Renal cortical epithelial cell (primary cell): ENCODE measurements at regions not wholly inside any gene's neighbourhood (a gene's known extent, or its start where the extent isn't known, plus 50 kb on each side); places are given as distances from the start of the nearest gene placed in this dataset.
"Not testable (repeated sequence)": the region's sequence is repeated elsewhere in the genome, so short reads cannot be mapped to it uniquely, and the experiment has no call there.

Experiments
- DNase-seq: peaks from one replicate; pipeline ENCODE4 v3.0.0-alpha.2; 2011; ENCODE audit warnings: low read depth

GRCh38 chr6:26720663-26721218 is 61.2 kb upstream of the ZNF322 start:
- DNase-seq, result not testable (repeated sequence)

GRCh38 chr6:26730019-26730766 is 70.6 kb upstream of the ZNF322 start:
- DNase-seq, result not testable (repeated sequence)

GRCh38 chr6:26734776-26735472 is 75.4 kb upstream of the ZNF322 start:
- DNase-seq, result not testable (repeated sequence)

GRCh38 chr6:26739811-26740210 is 80.3 kb upstream of the ZNF322 start:
- DNase-seq, result no peak

GRCh38 chr6:26743157-26743821 is 83.7 kb upstream of the ZNF322 start:
- DNase-seq, result no peak

GRCh38 chr6:26743941-26744699 is 84.6 kb upstream of the ZNF322 start:
- no peak for DNase-seq

- DNase-seq, result not testable (repeated sequence)
These were observed 85.3 kb upstream of the ZNF322 start for GRCh38 chr6:26744837-26745282.

GRCh38 chr6:26745964-26746363 is 86.4 kb upstream of the ZNF322 start:
- not testable (repeated sequence) for DNase-seq

GRCh38 chr6:26749126-26749758 is 89.7 kb upstream of the ZNF322 start:
- DNase-seq, result not testable (repeated sequence)

GRCh38 chr6:26749759-26750126 is 90.2 kb upstream of the ZNF322 start:
- not testable (repeated sequence) for DNase-seq

GRCh38 chr6:26754212-26754611 is 94.7 kb upstream of the ZNF322 start:
- DNase-seq, result no peak

- DNase-seq, result not testable (repeated sequence)
These were observed 95.3 kb upstream of the ZNF322 start for GRCh38 chr6:26754801-26755200.

- not testable (repeated sequence) for DNase-seq
These were observed 96.7 kb upstream of the ZNF322 start for GRCh38 chr6:26756067-26756805.

GRCh38 chr6:26766203-26766902 is 106.8 kb upstream of the ZNF322 start:
- DNase-seq, result not testable (repeated sequence)

GRCh38 chr6:26770941-26771666 is 111.6 kb upstream of the ZNF322 start:
- not testable (repeated sequence) for DNase-seq

- DNase-seq, result not testable (repeated sequence)
These were observed 113.9 kb upstream of the ZNF322 start for GRCh38 chr6:26773414-26773813.

GRCh38 chr6:26780563-26780962 is 121.0 kb upstream of the ZNF322 start:
- not testable (repeated sequence) for DNase-seq

- DNase-seq, result not testable (repeated sequence)
These were observed 136.1 kb upstream of the ZNF322 start for GRCh38 chr6:26795474-26796307.
